Esophagus muscularis mucosa (tissue), 3 donors: ENCODE measurements at regions not wholly inside any gene's neighbourhood (a gene's known extent, or its start where the extent isn't known, plus 50 kb on each side); places are given as distances from the start of the nearest gene placed in this dataset.

Experiments used
- CTCF ChIP-seq, 3 experiments: fragments of 200-600 bp in 2 of 3; fragments of 450-650 bp in 1 of 3; sonication (generic) in 2 of 3; IDR thresholded peaks; one replicate each; pipeline ENCODE4 v1.5.1; 2017 to 2019; ENCODE audit warnings: antibody characterized with exemption in 3 of 3, mild to moderate bottlenecking in 2 of 3, moderate library complexity in 1 of 3
- POLR2AphosphoS5 ChIP-seq, 2 donors: sonication (generic); formaldehyde crosslinking; IDR thresholded peaks; one replicate each; pipeline ENCODE4 v1.6.1; 2017; ENCODE audit warnings: antibody characterized with exemption in 2 of 2

DNA sequence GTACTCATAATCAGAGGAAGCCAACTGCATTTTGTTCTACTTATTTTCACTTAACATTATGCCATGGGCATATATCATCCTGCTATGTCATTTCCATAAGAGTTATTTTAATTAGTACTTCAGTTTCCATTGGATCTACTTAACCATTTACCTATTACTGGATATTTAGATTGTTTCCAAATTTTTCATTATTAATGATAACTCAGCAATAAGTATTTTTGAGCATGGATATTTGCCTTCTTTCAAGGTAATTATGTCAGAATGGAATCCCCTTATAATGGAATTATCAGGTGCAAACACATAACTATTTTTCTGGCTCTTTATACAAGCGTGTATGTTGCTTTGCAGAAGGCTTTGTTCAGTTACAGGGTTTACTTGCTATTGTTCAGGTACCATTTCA lies 126.6 kb downstream of the RDH14 start:
- TF ChIP-seq POLR2AphosphoS5 (IDR thresholded peaks at IDR 0.05) (no peak), CTCF (IDR thresholded peaks at IDR 0.05) (no peak)
